ELR (cell line): ENCODE measurements at regions not wholly inside any gene's neighbourhood (a gene's known extent, or its start where the extent isn't known, plus 50 kb on each side); places are given as distances from the start of the nearest gene placed in this dataset.

Experiments
- DNase-seq: peaks from one replicate; pipeline ENCODE4 v3.0.0-alpha.2; 2015; ENCODE audit warnings: low read depth

DNA sequence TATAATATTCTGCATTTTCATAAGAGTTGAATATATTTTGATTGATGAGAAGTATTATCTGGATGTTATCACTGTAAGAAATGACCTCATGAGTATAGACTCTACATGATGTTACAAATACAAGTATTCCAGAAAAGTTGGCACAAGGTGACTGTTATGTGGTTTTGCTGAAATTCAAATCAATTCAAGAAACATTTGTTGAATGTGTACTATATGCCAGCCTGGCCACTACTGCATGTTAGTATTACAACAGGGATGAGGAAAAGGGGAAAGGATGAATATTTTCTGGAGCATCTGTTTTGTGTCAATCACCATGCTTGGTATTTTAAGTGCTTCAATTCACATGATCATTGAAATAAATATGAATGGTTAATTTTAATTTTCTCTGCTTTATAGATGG is 250.9 kb upstream of the PBX1 start:
- no peak for DNase-seq

- no peak for DNase-seq
These were observed 248.8 kb upstream of the PBX1 start for GRCh38 chr1:164310166-164310565.

DNA sequence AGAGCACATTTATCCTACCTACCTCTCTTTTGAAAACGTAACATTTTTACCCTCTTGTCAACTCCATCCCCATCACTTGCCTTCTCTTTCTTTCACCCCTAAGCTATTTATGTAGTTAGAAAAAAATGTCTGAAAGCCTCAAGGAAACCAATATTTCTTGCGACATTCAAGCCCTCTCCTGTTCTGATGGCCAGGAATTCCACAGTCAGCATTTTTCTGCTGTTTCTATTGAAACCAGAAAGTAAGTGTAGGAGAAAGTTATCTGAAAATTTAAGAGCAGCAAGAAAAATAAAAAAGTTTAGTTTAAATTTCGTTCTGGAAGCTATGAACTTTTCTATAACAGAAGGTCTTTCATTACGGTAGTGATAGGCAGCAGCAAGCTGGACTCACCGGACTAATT is 247.6 kb upstream of the PBX1 start:
- no peak for DNase-seq

- no peak for DNase-seq
These were observed 237.9 kb upstream of the PBX1 start for GRCh38 chr1:164320790-164321731.

- no peak for DNase-seq
These were observed 233.2 kb upstream of the PBX1 start for GRCh38 chr1:164325786-164326185.

DNA sequence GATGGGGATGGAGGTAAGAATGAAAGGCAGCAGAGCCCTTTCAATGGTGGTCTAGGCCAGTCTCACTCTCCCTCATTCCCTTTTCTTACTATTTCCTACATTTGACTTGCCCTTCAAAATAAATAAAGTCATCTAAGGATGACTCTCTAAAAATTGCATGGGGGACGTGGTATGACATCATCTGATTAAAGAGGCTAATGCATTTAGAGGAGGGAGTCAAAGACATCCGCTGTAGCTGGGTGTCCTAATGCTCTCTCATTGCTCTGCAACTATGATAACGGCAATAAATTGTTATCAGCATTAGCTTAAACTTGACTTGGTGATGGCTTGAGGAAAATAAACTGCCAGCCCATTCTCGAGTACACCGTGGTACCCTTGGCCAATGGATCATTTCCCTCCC is 225.6 kb upstream of the PBX1 start:
- DNase-seq = no peak

DNA sequence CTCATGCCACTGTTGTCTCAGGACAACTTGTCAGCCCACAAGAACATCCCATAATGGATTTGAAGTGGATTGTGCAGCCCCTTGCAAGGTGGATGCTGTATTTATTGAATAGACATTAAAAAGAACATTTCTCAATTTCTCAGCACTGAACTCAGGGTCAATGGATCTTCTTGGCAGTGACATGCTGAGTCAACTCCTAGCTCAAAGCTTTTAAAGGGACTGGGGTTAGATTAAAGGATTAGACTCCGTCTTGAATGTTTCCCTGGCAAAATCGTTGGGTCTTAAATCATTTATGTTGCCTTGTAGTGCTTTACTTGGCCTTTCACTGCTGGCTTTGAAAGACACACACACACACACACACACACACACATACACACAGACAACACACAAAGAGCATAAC is 221.6 kb upstream of the PBX1 start:
- DNase-seq = no peak

GRCh38 chr1:164337885-164338284 is 221.1 kb upstream of the PBX1 start:
- no peak for DNase-seq

DNA sequence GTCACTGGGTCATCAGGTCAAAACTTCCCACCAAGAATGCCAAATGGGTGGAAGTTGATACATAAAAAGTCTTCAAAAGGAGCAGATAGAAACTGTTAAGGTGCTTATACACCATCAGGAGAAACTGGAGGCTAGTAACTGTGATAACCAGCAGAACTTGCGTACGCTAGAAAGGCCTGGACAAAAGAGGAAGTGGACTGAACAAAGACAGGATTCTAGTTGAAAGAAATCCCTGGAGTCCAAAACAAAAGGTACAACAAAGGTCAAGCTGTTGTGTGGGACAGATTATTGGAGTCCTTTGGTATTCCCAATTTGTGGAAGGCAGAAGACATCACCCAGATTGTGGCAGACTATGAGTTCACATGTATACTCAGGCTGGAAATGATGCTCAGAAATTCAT is 215.8 kb upstream of the PBX1 start:
- no peak for DNase-seq

GRCh38 chr1:164347980-164348379 is 211.0 kb upstream of the PBX1 start:
- DNase-seq = no peak

- no peak for DNase-seq
These were observed 202.5 kb upstream of the PBX1 start for GRCh38 chr1:164356511-164356910.

DNA sequence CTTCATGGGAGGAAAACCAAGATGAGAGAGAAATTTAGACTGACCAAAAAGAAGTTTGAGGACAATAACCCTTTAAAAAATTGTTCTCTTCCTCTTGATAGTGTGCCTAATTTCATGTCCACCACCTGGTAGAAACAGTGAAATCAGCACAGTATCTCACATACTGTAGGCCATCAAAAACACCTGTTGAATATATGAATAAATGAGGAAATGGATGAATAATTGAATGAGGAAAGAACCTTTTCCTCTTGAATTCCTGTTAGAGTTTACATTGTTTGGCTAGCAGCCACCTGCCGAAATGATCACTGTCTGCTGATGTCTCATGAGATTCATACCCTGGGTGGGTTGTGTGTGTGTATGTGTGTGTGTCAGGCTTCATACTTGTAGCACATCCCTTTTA is 198.7 kb upstream of the PBX1 start:
- DNase-seq = no peak

DNA sequence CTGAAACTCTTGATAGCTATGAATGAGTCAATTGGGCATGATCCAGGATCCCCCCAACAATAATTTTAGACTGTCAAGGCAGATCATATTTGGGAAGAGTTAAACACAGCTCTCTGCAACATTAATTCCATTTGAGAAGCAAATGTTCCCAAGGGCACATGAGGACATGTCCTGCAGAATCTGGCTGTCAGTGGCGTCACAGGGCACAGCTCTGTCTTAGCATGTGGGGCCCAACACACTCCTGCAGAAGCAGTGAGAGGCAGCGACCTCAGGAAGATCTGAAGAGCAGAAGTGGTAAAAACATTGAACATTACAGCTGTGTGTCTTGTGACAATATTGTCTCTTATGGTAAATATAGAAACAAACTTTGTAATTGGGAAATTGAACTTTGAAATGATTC is 197.1 kb upstream of the PBX1 start:
- no peak for DNase-seq

GRCh38 chr1:164363980-164364379 is 195.0 kb upstream of the PBX1 start:
- no peak for DNase-seq

- DNase-seq = no peak
These were observed 193.0 kb upstream of the PBX1 start for GRCh38 chr1:164366014-164366413.

DNA sequence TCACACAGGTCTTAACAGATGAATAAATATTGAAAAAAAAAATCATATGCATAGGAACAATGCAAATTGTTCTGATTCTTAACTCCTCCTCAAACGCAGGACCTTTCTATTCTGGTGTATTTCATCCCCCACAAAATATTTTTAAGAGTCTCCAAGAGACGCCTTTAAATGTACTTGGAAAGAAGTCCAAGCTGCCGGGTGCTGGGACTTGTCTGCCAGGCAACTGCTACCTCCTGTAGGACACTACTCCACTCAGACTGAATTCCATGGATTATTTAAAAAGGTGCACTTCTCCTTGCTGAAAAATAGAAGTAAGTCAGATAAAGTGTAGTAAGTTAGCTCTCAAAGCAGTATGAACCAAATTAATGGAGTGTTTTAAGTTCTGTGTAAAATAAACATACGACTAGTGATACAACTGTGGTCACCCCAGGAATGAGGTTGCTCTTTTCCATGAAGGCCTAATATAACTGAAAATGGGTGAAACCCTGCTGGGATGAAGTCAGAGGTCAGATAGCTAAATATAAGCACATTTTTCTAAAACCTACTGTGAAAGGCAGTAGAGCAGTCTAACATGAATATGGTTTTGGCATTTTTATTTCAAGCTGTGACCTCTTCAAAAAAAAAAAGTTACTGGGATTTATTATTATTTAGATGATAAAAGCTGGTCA is 189.2 kb upstream of the PBX1 start:
- no peak for DNase-seq

- peak; percentile 0 for DNase-seq
These were observed 178.1 kb upstream of the PBX1 start for GRCh38 chr1:164380893-164381292.

DNA sequence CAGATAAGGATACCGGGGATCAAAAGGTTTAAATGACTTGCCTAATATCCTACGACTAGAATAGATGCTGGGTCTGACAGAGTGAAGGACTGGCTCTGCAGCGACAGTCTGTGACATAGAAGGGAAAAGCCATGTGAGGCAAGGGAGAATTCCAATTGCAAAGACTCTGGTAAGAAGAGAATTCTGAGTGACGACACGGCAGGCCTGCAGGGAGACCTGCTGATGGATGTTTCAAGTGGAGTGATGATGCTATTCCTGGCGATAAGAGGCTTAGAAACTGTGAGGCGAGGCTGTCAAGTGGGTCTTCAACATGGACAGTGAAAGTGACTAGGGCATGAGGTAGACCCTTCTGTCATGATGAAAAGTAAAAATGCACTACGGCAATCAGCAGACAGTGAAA is 176.6 kb upstream of the PBX1 start:
- no peak for DNase-seq

- no peak for DNase-seq
These were observed 174.7 kb upstream of the PBX1 start for GRCh38 chr1:164384262-164384661.

- DNase-seq = no peak
These were observed 141.8 kb upstream of the PBX1 start for GRCh38 chr1:164417016-164417704.

GRCh38 chr1:164423136-164423535 is 135.8 kb upstream of the PBX1 start:
- no peak for DNase-seq

DNA sequence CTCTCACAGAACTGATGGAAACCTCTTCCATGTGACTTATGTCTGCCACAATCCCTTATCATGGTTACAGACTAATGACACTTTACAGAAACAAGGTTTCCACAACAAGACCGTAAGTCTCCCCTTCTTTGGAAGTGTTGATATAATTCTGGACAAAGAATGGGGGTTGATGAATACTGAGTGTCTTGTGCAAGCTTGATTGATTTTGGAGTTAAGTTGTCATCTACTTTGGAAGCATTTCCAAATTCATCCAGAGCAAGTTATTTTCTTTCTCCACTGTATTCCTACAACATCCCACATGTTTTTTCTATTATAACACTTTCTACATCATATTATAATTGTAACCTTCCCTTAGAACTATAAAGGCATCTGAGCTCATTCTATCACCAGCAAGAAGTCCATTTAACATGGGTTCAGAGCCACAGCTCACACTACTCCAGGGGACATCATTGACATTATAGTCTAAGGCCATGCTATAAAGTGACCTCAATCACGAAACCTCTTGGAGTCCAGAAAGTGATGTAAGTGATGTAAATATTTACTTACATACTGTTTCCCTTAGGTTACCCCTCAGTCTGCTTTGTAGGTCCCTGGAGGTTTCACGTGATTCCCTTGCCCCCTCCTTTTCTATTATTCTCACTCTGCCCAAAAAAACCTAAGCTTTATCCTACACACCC is 125.7 kb upstream of the PBX1 start:
- DNase-seq = no peak

DNA sequence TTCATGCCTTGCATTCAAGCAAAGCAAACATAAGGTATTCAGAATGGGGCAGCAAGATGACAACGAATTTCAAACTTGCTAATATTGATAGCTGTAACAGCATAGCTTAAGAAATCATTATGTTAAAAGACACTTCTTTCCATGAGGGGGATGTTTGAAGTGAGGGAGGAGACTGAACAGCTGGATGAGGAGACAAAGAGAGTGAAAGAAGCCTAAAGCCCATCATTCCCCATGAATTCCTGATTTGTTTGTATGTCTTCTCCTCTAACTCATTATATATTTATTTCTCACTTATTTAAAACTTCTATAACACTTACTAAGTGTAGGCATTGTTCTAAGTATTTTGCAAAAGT is 125.2 kb upstream of the PBX1 start:
- DNase-seq = no peak
